ENCODE measurements at regions not wholly inside any gene's neighbourhood (a gene's known extent, or its start where the extent isn't known, plus 50 kb on each side); places are given as distances from the start of the nearest gene placed in this dataset.

DNA sequence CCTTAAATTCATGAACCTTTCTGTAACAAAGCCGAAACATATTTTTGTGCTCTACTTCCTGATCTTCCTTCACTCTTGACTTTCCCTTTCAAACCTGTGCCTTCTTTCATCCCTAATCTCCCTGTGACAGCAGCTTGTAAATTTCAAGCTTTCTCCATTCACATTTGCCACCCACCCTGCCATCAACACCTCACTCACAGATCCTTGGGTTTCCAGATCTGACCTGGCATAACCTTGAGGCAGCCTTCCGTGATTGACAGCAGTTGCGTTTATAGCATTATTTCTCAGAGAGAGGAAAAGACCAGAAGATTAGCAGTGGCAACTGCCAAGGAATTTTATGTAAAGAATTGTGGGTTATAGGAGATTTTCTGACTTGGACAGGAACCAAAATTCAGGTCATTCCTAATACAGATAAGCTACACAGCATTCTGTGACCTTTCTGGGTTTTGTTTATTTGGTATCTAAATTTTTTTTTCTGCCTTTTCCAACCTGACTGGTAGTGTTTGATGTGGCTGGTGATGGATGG is 260.0 kb downstream of the NR2F1-AS1 start:
- TF ChIP-seq ZFX (IDR thresholded peaks at IDR 0.05), result no peak
- TF ChIP-seq, protein P1, sequence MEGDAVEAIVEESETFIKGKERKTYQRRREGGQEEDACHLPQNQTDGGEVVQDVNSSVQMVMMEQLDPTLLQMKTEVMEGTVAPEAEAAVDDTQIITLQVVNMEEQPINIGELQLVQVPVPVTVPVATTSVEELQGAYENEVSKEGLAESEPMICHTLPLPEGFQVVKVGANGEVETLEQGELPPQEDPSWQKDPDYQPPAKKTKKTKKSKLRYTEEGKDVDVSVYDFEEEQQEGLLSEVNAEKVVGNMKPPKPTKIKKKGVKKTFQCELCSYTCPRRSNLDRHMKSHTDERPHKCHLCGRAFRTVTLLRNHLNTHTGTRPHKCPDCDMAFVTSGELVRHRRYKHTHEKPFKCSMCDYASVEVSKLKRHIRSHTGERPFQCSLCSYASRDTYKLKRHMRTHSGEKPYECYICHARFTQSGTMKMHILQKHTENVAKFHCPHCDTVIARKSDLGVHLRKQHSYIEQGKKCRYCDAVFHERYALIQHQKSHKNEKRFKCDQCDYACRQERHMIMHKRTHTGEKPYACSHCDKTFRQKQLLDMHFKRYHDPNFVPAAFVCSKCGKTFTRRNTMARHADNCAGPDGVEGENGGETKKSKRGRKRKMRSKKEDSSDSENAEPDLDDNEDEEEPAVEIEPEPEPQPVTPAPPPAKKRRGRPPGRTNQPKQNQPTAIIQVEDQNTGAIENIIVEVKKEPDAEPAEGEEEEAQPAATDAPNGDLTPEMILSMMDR (conservative IDR thresholded peaks at IDR 0.05), result no peak
- no peak overlapping the region for H3K27ac ChIP-seq

DNA sequence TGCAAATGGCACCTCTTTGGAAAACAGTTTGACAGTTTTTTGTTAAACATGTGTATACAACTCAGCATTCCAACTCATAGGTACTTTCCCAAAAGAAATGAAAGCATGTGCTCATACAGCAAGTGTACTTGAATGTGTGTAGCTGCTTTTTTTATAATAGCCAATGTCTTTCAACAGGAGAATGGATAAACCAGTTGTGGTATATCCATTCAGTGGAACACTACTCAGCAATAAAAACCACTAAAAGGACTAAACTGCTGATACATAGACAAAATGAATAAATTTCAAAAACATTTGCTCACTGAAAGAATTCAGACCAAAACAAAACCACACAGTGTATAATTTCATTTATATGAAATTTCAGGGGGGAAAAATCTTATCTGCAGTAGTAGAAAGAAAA is 267.3 kb downstream of the NR2F1-AS1 start:
- no peak for TF ChIP-seq ZFX (IDR thresholded peaks at IDR 0.05)
- TF ChIP-seq, protein P1 (conservative IDR thresholded peaks at IDR 0.05), result no peak
- H3K27ac ChIP-seq, result no peak overlapping the region

DNA sequence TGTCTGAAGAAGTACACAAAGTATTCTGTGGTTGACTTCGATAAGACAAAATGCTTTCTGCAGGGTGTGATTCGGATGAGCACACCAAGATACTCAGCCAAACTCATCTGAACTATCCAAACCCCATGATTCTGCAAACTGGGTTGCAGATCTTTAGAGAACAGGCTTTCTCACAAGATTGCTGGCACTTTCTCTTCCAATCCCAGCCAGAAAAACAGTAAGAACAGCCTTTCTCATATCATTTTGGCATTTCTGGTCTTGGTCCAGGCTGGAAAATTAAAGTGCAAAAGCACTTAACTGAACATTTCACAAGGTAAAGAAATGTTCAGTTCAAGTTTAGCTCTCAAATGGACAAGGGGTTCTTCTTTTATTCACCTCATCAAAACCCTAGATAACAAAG is 269.1 kb downstream of the NR2F1-AS1 start:
- no peak overlapping the region for H3K27ac ChIP-seq
- TF ChIP-seq, protein P1 (conservative IDR thresholded peaks at IDR 0.05), result no peak
- TF ChIP-seq ZFX (IDR thresholded peaks at IDR 0.05), result no peak

DNA sequence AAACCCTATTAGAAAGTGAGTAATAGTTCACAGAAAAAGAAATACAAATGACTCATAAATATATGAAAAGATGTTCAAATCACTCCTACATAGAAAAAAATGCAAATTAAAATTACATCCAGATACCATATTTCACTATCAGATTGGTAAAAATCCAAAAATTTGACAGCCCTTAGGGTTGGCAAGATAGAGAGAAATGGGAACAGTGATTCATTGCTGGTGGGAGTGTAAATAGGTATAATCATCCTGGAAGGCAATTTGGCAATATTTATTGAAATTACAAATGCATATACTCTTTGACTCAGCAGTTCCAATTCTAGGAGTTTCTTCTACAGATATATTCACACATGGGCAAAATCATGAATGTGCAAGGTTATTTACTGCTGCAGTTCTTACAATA is 273.5 kb downstream of the NR2F1-AS1 start:
- no peak overlapping the region for H3K27ac ChIP-seq
- TF ChIP-seq ZFX (IDR thresholded peaks at IDR 0.05), result no peak
- TF ChIP-seq, protein P1 (conservative IDR thresholded peaks at IDR 0.05), result no peak

DNA sequence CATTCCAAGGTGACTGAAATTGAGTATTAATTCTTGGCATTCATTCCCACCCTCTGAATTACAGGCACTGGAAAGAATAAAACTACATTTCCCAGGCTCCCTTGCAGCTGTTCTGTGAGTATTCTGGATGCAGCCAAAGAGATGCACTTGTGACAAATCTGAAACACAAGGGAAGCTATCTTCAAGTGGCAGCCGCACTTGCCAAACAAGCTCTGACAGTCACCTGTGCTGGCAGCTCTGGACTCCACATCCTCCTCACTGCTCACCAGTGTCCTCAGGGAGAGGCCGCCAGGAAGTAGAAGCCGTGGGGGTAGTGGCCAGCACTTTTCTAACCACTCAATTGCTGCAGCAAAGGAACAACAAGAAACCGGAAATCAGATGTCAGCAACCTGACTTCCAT is 275.0 kb downstream of the NR2F1-AS1 start:
- no peak for TF ChIP-seq ZFX (IDR thresholded peaks at IDR 0.05)
- TF ChIP-seq, protein P1 (conservative IDR thresholded peaks at IDR 0.05), result no peak
- no peak overlapping the region for H3K27ac ChIP-seq

DNA sequence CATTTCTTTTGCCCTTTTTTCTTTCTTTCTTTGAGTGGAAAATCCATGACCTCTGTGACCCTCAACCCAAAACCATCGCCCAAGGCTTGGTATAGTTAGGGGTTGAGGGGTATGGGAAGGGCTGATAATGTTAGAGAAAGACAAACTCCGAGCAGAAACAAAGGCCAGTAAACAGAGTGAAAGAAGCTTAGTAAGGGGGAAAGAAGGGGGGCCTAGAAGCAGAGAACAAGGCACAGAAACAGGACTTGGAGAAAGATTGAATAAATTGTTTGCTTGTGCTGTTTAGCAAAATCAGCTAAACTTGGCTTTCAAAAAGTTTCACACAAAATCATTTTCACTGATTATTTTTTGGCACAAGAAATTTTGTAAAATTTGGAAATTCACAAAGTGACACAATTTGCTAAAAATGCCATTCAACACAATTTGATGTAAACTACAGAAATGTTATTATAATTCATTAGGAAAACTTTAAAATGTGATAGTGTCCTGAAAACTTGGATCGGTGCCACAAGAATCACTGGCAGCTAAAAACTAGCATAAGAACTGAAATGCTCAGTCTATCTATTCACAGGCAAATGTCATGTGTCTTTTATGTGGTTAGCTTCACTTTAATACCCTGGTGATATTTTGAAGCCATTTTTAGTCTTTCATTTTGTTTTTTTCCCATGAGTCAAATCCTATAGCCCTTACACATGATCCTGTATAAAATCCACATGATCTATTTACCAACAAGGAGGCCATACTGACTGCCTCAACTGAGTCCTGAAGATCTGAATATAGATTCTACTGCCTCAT is 276.4 kb downstream of the NR2F1-AS1 start:
- TF ChIP-seq, protein P1 (conservative IDR thresholded peaks at IDR 0.05), result no peak
- TF ChIP-seq ZFX (IDR thresholded peaks at IDR 0.05), result no peak
- H3K27ac ChIP-seq, result no peak overlapping the region

DNA sequence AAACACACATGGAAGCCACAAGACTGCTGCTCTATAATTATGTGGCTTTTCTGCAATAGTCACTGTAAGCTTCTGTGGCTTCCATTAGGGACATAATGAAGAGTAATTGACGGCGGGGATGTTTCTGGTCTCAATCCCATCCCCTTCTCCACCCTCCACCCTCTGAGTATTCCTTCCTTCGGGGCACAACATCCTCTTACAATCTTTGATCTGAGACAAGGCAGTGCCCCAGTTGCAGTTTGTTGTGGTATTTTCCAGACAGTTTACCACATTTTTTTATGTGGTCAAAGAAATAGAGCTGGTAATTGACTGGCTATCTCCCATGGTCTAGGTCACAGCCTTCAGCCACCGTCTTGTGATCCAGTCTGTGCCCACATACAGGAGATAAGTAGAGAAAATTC is 277.7 kb downstream of the NR2F1-AS1 start:
- TF ChIP-seq ZFX (IDR thresholded peaks at IDR 0.05), result no peak
- TF ChIP-seq, protein P1 (conservative IDR thresholded peaks at IDR 0.05), result no peak

More for the DNA sequence above, 277.7 kb downstream of the NR2F1-AS1 start:
- no peak overlapping the region for H3K27ac ChIP-seq
